Activated B cell treated with CpG ODN at 0.5 μM for 24 hours (primary cell): ENCODE measurements at regions not wholly inside any gene's neighbourhood (a gene's known extent, or its start where the extent isn't known, plus 50 kb on each side); places are given as distances from the start of the nearest gene placed in this dataset.

Experiments used
- ATAC-seq: fragments of 200-7000 bp; cut with Tn5 transposase; one replicate; pipeline ENCODE4 v1.10.0; 2021; ENCODE audit warnings: low read depth, mild to moderate bottlenecking, moderate library complexity
- CTCF ChIA-PET: fragments of 350-600 bp; sonication (Branson Sonifier 250); formaldehyde crosslinking; loops from one replicate; lab custom pipeline; 2021; ENCODE audit warnings: antibody characterized with exemption; lab: Charles Lee
- POLR2A ChIA-PET: fragments of 350-600 bp; sonication (Branson Sonifier 250); formaldehyde crosslinking; loops from one replicate; lab custom pipeline; 2021; ENCODE audit warnings: antibody characterized with exemption; lab: Charles Lee
- DNase-seq: peaks from one replicate; pipeline ENCODE4 v3.0.0; 2022
- H3K27ac Mint-ChIP-seq: one replicate; pipeline ENCODE4 v1.8.0; 2020; ENCODE audit warnings: mixed read lengths
- H3K27me3 Mint-ChIP-seq: one replicate; pipeline ENCODE4 v1.8.0; 2021; ENCODE audit warnings: mixed read lengths
- H3K36me3 Mint-ChIP-seq: one replicate; pipeline ENCODE4 v1.8.0; 2021; ENCODE audit warnings: low read depth, mixed read lengths
- H3K4me1 Mint-ChIP-seq: one replicate; pipeline ENCODE4 v1.8.0; 2021; ENCODE audit warnings: mixed read lengths
- H3K4me3 Mint-ChIP-seq: one replicate; pipeline ENCODE4 v1.8.0; 2020; ENCODE audit warnings: mild to moderate bottlenecking, mixed read lengths
- H3K9me3 Mint-ChIP-seq: one replicate; pipeline ENCODE4 v1.8.0; 2020; ENCODE audit warnings: mixed read lengths
- CTCF ChIP-seq: fragments of 200-600 bp; IDR thresholded peaks from one replicate; pipeline ENCODE4 v1.8.0; 2022; ENCODE audit warnings: antibody characterized with exemption, mild to moderate bottlenecking
- intact Hi-C: fragments of 100-400 bp; cut with micrococcal nuclease; formaldehyde crosslinking; loops from one replicate; pipeline ENCODE4 v1.15.1; 2024

GRCh38 chr15:94671858-94672532 is 440.6 kb downstream of the MCTP2 start:
- ATAC-seq: no peak
- no peaks in the 10 kb centered on the region for H3K9me3 Mint-ChIP-seq
- no peaks in the 10 kb centered on the region for H3K4me1 Mint-ChIP-seq
- DNase-seq: no peak
- ChIA-PET POLR2A (no interaction called here), CTCF (no interaction called here)
- H3K27me3 Mint-ChIP-seq: no peaks in the 10 kb centered on the region
- no peaks in the 10 kb centered on the region for H3K36me3 Mint-ChIP-seq
- no peak overlapping the region for H3K27ac Mint-ChIP-seq
- no peak for TF ChIP-seq CTCF
- intact Hi-C loops: no loop called here
- no peak overlapping the region for H3K4me3 Mint-ChIP-seq

- Mint-ChIP-seq H3K4me1 (no peaks in the 10 kb centered on the region), H3K27ac (no peak overlapping the region), H3K36me3 (no peaks in the 10 kb centered on the region), H3K27me3 (no peaks in the 10 kb centered on the region), H3K9me3 (no peaks in the 10 kb centered on the region), H3K4me3 (no peak overlapping the region)
- ATAC-seq (no peak), DNase-seq (no peak)
- POLR2A ChIA-PET: no interaction called here
- intact Hi-C loops: no loop called here
- TF ChIP-seq CTCF: no peak
- CTCF ChIA-PET: no interaction called here
Observed at GRCh38 chr15:94673801-94674200, 442.4 kb downstream of the MCTP2 start.

- no peak for DNase-seq
- Mint-ChIP-seq H3K9me3 (no peaks in the 10 kb centered on the region), H3K36me3 (no peaks in the 10 kb centered on the region), H3K4me3 (no peak overlapping the region), H3K27ac (no peak overlapping the region), H3K27me3 (no peaks in the 10 kb centered on the region), H3K4me1 (no peaks in the 10 kb centered on the region)
- ATAC-seq: no peak
- ChIA-PET CTCF (no interaction called here), POLR2A (no interaction called here)
- no peak for TF ChIP-seq CTCF
- intact Hi-C loops: no loop called here
Observed at GRCh38 chr15:94674296-94674695, 442.9 kb downstream of the MCTP2 start.

GRCh38 chr15:94677202-94677790 is 445.9 kb downstream of the MCTP2 start:
- DNase-seq: no peak
- Mint-ChIP-seq H3K27ac (no peak overlapping the region), H3K9me3 (no peaks in the 10 kb centered on the region), H3K36me3 (no peaks in the 10 kb centered on the region), H3K4me3 (no peak overlapping the region), H3K27me3 (no peaks in the 10 kb centered on the region), H3K4me1 (no peaks in the 10 kb centered on the region)
- ChIA-PET CTCF (no interaction called here), POLR2A (no interaction called here)
- TF ChIP-seq CTCF: no peak
- no peak for ATAC-seq
- intact Hi-C loops: no loop called here

GRCh38 chr15:94682171-94682570 is 450.8 kb downstream of the MCTP2 start:
- POLR2A ChIA-PET: no interaction called here
- H3K9me3 Mint-ChIP-seq: no peaks in the 10 kb centered on the region
- CTCF ChIA-PET: interaction anchor here (2.4 kb wide), 1 partner anchor 12 kb away, joined by 6 read pairs; no protein-coding TSS in a partner anchor
- no peaks in the 10 kb centered on the region for H3K4me1 Mint-ChIP-seq
- no peak for ATAC-seq
- intact Hi-C loops: no loop called here
- H3K36me3 Mint-ChIP-seq: no peaks in the 10 kb centered on the region
- TF ChIP-seq CTCF: no peak
- no peaks in the 10 kb centered on the region for H3K27me3 Mint-ChIP-seq
- H3K4me3 Mint-ChIP-seq: no peak overlapping the region
- DNase-seq: no peak
- H3K27ac Mint-ChIP-seq: no peak overlapping the region
